CD4-positive, alpha-beta T cell treated with Interleukin-15 for 4 hours (primary cell): ENCODE measurements at regions not wholly inside any gene's neighbourhood (a gene's known extent, or its start where the extent isn't known, plus 50 kb on each side); places are given as distances from the start of the nearest gene placed in this dataset.
A peak's percentile ranks its signal among the peaks of the same experiment; 100 is the strongest.

Source experiments
- DNase-seq: peaks from one replicate; pipeline ENCODE4 v3.0.0-alpha.2; 2020; ENCODE audit warnings: low spot score

DNA sequence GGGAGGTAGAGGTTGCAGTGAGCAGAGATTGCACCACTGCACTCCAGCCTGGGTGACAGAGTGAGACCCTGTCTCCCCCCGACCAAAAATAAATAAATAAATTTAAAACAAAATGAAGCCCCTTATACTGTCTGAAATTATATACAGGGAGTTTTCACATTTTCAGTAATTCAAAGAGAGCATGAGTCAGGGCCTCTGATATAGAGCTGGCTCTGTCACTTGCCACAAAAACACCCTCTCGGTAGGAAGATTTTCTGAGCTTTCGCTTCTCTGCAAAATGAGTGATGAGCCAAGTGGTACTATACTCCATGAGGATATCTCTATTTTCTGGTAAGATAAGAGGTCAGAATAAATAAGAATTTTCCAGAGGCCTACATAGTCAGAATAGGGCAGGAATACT, 462.9 kb downstream of the COG6 start:
- DNase-seq = no peak

DNA sequence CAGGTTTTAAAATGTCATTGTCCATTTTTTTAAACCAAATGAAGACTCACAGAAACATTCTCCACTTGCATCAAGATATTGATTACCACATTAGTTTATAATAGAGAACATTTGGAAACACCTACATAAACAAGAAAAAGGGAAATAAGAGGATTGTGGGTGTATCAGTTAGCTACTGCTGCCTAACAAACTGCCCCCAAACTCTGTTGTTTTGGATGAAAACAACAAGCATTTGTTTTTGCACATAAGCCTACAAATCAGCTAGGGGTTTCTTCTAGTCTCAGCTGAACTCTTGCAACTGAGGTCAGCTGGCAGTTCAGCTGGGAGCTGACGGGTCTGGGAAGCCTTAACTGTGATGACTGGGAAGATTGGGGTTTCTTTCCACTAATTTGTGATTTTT, 464.4 kb downstream of the COG6 start:
- DNase-seq = no peak

- DNase-seq = no peak
Observed at GRCh38 chr13:40120288-40120687, 464.8 kb downstream of the COG6 start.

- no peak for DNase-seq
Observed at GRCh38 chr13:40120781-40121180, 465.3 kb downstream of the COG6 start.

DNA sequence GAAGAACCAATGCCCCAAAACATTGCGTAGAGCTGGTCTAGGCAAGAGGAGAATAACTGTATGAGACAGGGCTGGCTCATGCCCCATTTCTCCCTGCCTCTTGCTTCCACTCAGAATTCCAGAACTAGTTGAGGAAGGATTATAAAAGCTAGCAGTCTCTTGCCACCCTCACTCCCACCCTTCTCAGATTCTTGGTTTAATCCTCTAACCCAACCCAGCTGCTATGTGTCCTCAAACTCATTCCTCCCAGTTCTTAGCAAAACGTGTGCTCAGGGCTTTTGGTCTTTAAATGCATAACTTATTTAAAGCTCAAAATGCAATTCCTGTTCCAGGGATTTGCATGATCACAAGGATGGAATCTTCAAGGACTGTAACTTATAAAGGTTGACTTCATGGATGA, 466.3 kb downstream of the COG6 start:
- DNase-seq = no peak

GRCh38 chr13:40123962-40124632, 468.6 kb downstream of the COG6 start:
- no peak for DNase-seq

GRCh38 chr13:40124633-40125015, 469.2 kb downstream of the COG6 start:
- no peak for DNase-seq

- no peak for DNase-seq
Observed at GRCh38 chr13:40125336-40125735, 469.9 kb downstream of the COG6 start.

DNA sequence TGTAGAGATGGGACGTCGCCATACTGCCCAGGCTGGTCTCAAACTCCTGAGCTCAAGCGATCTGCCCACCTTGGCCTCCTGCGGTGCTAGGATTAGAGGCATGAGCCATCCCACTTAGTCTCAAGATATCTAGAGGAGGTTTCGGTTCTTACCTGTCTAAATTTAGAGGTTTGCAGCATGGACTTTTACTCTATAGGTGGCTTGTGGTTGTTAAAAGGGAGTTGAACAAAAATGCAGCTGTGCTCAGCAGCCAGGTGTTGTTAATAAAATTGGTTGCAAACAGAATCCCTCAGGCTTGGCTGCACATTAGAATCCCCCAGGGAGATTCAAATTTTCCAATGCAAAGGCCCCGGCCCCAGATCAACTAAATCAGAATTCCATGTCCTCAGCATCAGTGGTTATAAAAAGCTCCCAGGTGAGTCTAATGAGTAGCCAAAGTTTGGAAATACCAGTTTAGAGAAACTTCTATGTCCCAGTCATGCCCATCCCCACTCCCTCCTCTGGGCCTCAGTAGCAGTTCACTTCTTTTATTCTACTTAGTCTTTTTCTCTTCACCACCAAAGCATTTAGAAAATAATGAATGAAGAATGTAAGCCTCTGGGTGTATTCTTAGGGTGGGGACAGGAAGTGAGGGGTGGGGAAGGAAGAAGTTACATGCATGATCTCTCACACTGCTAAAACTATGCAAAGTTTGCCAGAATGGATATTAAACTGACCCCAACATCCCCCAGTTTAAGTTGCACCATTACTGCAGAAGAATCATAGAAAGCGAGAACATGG, 471.0 kb downstream of the COG6 start:
- DNase-seq = no peak

GRCh38 chr13:40127476-40127875, 472.0 kb downstream of the COG6 start:
- no peak for DNase-seq

DNA sequence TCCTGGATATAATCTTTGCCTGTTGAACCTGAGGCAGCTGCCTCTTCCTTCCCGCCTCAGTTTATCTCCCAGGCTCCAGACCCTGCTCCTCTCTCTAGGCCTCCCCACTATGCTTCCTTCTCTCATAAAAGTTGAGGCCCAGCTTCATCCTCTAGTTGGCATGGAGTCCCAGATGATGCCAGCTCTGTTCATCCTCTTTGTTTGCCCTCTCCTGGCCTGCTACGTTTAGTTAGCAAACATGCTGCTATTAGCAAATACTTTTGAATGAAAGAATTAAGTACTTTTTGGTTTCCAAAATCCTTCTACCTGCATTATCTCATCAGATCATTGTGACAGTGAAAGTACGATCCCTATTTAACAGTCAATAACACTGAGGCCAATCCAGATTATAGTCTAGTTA, 472.5 kb downstream of the COG6 start:
- DNase-seq = no peak

GRCh38 chr13:40129467-40129866, 474.0 kb downstream of the COG6 start:
- no peak for DNase-seq

DNA sequence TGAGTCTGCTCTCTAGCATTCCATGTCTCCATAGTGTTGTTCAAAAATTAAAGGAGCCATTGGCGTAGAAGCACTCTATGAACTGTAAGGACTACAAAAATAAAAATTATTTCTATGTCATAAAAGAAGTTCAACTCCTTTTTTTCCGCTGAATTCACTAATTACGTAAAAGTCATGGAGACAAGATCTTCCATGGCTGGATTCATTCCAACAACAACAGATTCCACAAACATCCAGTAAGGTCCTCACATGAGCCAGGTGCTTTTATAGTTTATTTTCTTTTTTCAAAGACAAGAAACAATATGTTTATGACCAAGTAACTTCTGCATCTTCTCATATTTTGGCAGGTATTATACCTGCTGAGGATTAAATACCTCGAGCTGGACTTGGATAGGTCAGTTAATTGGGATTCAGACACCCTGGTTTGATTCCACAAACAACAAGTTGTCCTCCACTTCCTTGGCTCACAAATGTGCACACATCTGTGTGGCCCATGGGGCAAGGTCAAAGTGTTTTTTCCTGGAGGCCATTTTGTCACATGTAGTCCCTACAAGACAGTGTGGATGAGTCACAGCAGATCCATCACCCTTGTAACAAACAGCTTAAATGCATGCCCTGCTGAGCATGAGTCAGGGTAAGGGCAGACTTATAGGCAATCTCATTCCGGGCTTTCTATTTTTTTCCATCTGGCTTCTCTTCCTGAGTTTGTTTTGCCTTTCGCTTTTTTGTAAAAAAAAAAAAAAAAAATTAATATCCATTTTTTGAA, 475.6 kb downstream of the COG6 start:
- DNase-seq = no peak

DNA sequence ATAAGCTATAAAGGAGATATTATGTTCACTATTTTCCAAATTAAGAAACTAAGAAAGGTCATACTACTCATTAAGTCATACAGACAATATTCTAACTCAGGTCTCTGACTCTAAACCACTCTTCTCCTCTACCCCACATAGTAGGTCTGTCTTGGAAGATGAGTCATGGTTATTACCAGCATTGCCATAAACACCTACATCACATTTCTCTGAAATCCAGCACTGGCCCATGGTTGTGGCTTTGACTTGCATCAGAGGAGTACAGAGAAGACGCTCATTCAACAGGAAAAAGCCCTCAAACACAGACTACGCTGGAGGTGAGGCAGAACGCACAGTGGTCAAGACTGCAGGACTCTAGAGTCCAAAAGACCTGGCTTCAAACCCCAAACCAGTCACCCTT, 476.8 kb downstream of the COG6 start:
- DNase-seq = peak; percentile 21

GRCh38 chr13:40136896-40137295, 481.4 kb downstream of the COG6 start:
- DNase-seq = no peak

- DNase-seq = no peak
Observed at GRCh38 chr13:40137400-40137799, 481.9 kb downstream of the COG6 start.

- DNase-seq = no peak
Observed at GRCh38 chr13:40139896-40140520, 484.5 kb downstream of the COG6 start.

DNA sequence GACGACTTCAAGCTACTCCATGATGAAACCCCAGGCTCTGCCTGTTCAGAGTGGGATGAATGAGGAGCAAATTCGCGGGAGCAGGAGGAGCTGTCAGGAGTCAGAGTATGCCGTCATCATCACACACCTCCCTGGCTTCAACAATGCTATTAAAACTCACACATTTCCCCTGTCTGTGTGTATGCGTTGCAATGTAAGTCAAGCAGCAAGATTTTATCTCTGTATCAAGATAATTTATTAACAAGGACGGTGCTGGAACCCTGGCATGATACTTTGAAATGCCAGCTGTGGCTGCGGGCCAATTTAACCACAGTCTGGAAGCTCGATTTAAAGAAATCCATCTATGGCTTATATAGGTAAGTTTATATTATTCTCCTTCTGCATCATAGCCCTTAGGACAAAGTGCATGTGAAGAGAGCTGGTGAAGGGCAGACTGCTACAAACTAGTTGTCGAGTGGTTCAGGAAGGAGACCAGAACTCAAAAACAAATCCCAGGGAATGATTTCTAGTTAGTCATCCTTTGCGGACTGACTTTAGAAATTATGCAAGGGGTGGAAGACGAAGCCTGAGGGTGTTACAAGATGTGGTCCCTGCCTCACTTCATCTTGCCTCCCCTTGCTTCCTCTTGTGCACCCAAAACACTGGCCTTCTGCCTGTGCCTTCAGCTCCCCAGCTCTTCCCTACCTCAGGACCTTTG, 486.5 kb downstream of the COG6 start:
- DNase-seq = no peak

GRCh38 chr13:40143106-40143505, 487.6 kb downstream of the COG6 start:
- DNase-seq = no peak

- DNase-seq = no peak
Observed at GRCh38 chr13:40143559-40143958, 488.1 kb downstream of the COG6 start.

DNA sequence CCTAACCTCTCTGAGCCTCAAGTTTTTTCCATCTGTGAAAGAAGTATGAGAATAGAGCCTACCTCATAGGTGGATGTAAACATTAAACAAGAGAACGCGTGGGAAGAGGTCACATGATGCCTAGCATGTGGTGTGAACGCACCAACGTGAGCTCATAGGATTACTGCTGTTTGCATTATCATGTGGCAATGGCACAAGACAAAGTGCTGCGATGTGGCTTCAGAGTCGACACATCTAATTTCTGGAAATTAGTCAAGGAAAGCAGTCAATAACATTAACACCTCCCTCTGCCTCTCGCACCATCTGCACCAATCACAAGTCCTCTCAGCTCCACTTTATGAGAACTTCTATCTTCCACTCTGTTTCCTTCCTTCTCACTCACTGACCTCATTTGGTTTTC, 489.7 kb downstream of the COG6 start:
- no peak for DNase-seq

DNA sequence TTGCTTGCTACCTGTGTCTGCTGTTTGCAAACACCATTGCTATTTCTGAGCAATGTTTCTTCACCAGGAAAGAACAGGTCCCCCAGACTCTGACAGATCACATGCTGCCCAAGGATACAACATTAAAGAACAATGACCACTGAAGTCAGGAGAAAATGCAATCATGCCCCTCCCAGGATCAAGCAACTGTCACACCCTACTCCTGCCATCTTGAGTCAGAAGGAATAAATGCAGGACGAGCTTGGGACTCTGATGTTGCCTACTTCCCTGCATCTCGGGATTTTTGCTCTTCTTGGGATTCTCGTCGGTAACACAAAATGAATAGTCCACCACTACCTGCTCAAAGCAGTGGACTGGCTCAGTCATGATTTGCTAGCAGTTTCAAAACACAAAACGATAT, 490.6 kb downstream of the COG6 start:
- DNase-seq = no peak
